Endothelial cell of umbilical vein (primary cell): ENCODE measurements at regions not wholly inside any gene's neighbourhood (a gene's known extent, or its start where the extent isn't known, plus 50 kb on each side); places are given as distances from the start of the nearest gene placed in this dataset.

ENCODE experiments used
- BruUV-seq: library from RNA; stranded (reverse); fragments of 400-500 nt; replicated peaks from 2 replicates; lab custom pipeline; 2021; lab: Mats Ljungman, UMichigan
- CTCF ChIA-PET: fragments of 300-600, 350-600 bp; sonication (Branson Sonifier 250); formaldehyde crosslinking; loops from one replicate; lab custom pipeline; 2021; ENCODE audit warnings: antibody characterized with exemption, inconsistent platforms; lab: Charles Lee
- POLR2A ChIA-PET: fragments of 300-600, 350-600 bp; sonication (Branson Sonifier 250); formaldehyde crosslinking; loops from one replicate; lab custom pipeline; 2021; ENCODE audit warnings: antibody characterized with exemption, inconsistent platforms; lab: Charles Lee
- DNase-seq: peaks from one replicate; pipeline ENCODE4 v3.0.0-alpha.2; 2011; ENCODE audit warnings: low read depth, low spot score
- FAIRE-seq: peaks from 2 replicates; lab custom pipeline; 2011; peaks lifted over from hg19 to GRCh38; lab: Jason Lieb, UNC
- H2AFZ ChIP-seq: 2 replicates; pipeline ENCODE4 v1.6.0; 2012; ENCODE audit warnings: low read depth, low read length, control low read depth, inconsistent platforms
- H3K27ac ChIP-seq: 2 replicates; pipeline ENCODE4 v1.5.1; 2011; ENCODE audit warnings: low read depth, mild to moderate bottlenecking, control low read depth, low read length, moderate library complexity; ENCODE audit not compliant: insufficient read depth
- H3K27me3 ChIP-seq, 2 experiments: 2 replicates each; pipeline versions ENCODE4 v1.6.0 to v1.6.1; 2011; ENCODE audit warnings: low read length in 2 of 2, mixed read lengths in 1 of 2; ENCODE audit not compliant: control insufficient read depth in 2 of 2, insufficient read depth in 2 of 2
- H3K36me3 ChIP-seq, 2 experiments: 2 replicates in 1 of 2; 3 replicates in 1 of 2; pipeline ENCODE4 v1.5.1; 2011; ENCODE audit warnings: low read length in 2 of 2, mild to moderate bottlenecking in 1 of 2, moderate library complexity in 1 of 2; ENCODE audit not compliant: control insufficient read depth in 2 of 2, insufficient read depth in 2 of 2; ENCODE audit errors: extremely low read depth in 1 of 2
- H3K4me1 ChIP-seq: 3 replicates; pipeline ENCODE4 v1.5.1; 2011; ENCODE audit warnings: mild to moderate bottlenecking, low read length; ENCODE audit not compliant: control insufficient read depth, insufficient read depth; ENCODE audit errors: extremely low read depth
- H3K4me2 ChIP-seq: 2 replicates; pipeline ENCODE4 v1.6.1; 2011; ENCODE audit warnings: low read length, control low read depth, mixed read lengths; ENCODE audit not compliant: insufficient read depth
- H3K4me3 ChIP-seq, 3 experiments: fragments of 200-600 bp in 1 of 3; sonication (generic), shearing (Covaris generic) in 1 of 3; replicated peaks in 1 of 3; 2 replicates each; pipeline ENCODE4 v1.5.1; 2011 to 2016; ENCODE audit warnings: control low read depth in 3 of 3, low read length in 3 of 3, mild to moderate bottlenecking in 2 of 3, inconsistent platforms in 1 of 3, low read depth in 1 of 3, moderate library complexity in 1 of 3; ENCODE audit not compliant: insufficient read depth in 1 of 3
- H3K79me2 ChIP-seq: 2 replicates; pipeline ENCODE4 v1.6.0; 2012; ENCODE audit warnings: low read length, inconsistent platforms; ENCODE audit not compliant: control insufficient read depth, insufficient read depth
- H3K9ac ChIP-seq: replicated peaks from 2 replicates; pipeline ENCODE3; 2011; ENCODE audit warnings: low read length, control low read depth; ENCODE audit not compliant: insufficient read depth; ENCODE audit errors: extremely low read depth
- H3K9me1 ChIP-seq: replicated peaks from 3 replicates; pipeline ENCODE4 v1.6.0; 2011; ENCODE audit warnings: mild to moderate bottlenecking, low read length; ENCODE audit not compliant: control insufficient read depth, insufficient read depth; ENCODE audit errors: extremely low read depth
- H3K9me3 ChIP-seq: replicated peaks from 2 replicates; pipeline ENCODE4 v1.5.1; 2012; ENCODE audit warnings: low read length, inconsistent platforms; ENCODE audit not compliant: control insufficient read depth, insufficient read depth
- H4K20me1 ChIP-seq: replicated peaks from 2 replicates; pipeline ENCODE3; 2011; ENCODE audit warnings: mild to moderate bottlenecking, low read length; ENCODE audit not compliant: control insufficient read depth, insufficient read depth; ENCODE audit errors: extremely low read depth
- CTCF ChIP-seq, 2 donors: IDR thresholded peaks; 1 replicate in 1 of 2; 2 replicates in 1 of 2; pipeline ENCODE4 v1.5.1; 2011; ENCODE audit warnings: low read length in 2 of 2, mild to moderate bottlenecking in 2 of 2, moderate library complexity in 2 of 2, control low read depth in 1 of 2, inconsistent platforms in 1 of 2, low read depth in 1 of 2; ENCODE audit not compliant: insufficient read depth in 1 of 2; ENCODE audit errors: extremely low read depth in 1 of 2
- EZH2 ChIP-seq: IDR thresholded peaks from 2 replicates; pipeline ENCODE4 v1.6.1; 2012; ENCODE audit warnings: borderline replicate concordance, low read depth, mild to moderate bottlenecking, moderate library complexity, low read length, inconsistent platforms; ENCODE audit not compliant: severe bottlenecking
- FOS ChIP-seq: IDR thresholded peaks from 2 replicates; pipeline ENCODE4 v1.6.1; 2011; ENCODE audit warnings: mild to moderate bottlenecking, low read length, moderate library complexity, borderline replicate concordance; ENCODE audit not compliant: insufficient read depth
- GATA2 ChIP-seq: IDR thresholded peaks from 2 replicates; pipeline ENCODE4 v1.7.0; 2011; ENCODE audit warnings: low read depth, mild to moderate bottlenecking, moderate library complexity, mixed read lengths, low read length; ENCODE audit not compliant: insufficient read length, insufficient read depth
- JUN ChIP-seq: IDR thresholded peaks from 2 replicates; pipeline ENCODE4 v1.6.1; 2011; ENCODE audit warnings: borderline replicate concordance, low read depth; ENCODE audit not compliant: insufficient read length, insufficient read depth
- MAX ChIP-seq: IDR thresholded peaks from 2 replicates; pipeline ENCODE4 v1.6.1; 2011; ENCODE audit not compliant: insufficient read depth, insufficient read length
- MYC ChIP-seq: IDR thresholded peaks from one replicate; pipeline ENCODE4 v1.6.1; 2011; ENCODE audit warnings: mild to moderate bottlenecking, low read depth, low read length
- POLR2A ChIP-seq: IDR thresholded peaks from 2 replicates; pipeline ENCODE4 v1.6.1; 2012; ENCODE audit warnings: low read depth, mild to moderate bottlenecking, control low read depth, low read length
- POLR2AphosphoS5 ChIP-seq: IDR thresholded peaks from 2 replicates; pipeline ENCODE4 v1.6.1; 2012; ENCODE audit warnings: low read depth, mild to moderate bottlenecking, control low read depth, low read length, moderate library complexity; ENCODE audit not compliant: insufficient read depth
- dilution Hi-C: fragments of 300-500 bp; cut with MboI; formaldehyde crosslinking; loops from one replicate; pipeline ENCODE4 v1.15.0; 2019; ENCODE audit warnings: low sequenced_read_pairs; ENCODE audit not compliant: extremely low pct_ligation_motif_present
- intact Hi-C: fragments of 100-400 bp; cut with micrococcal nuclease; formaldehyde crosslinking; loops from one replicate; pipeline ENCODE4 v1.10.0; 2022

GRCh38 chr6:90835596-90836212, 248.8 kb upstream of the MAP3K7 start:
- Histone ChIP-seq H3K4me1 (no peaks in the 10 kb centered on the region), H3K27ac (no peak overlapping the region), H3K36me3 (no peaks in the 10 kb centered on the region), H3K9me1 (no peaks in the 10 kb centered on the region), H3K79me2 (no peaks in the 10 kb centered on the region), H3K9me3 (no peaks in the 10 kb centered on the region), H3K4me2 (no peak overlapping the region), H3K4me3 (no peak overlapping the region), H4K20me1 (no peaks in the 10 kb centered on the region), H2AFZ (no peak overlapping the region), H3K27me3 (no peaks in the 10 kb centered on the region), H3K9ac (no peak overlapping the region)
- dilution Hi-C loops: no loop called here
- DNase-seq: no peak
- TF ChIP-seq GATA2 (no peak), CTCF (IDR thresholded peaks at IDR 0.05; ENCODE audit: extremely low read depth in 1 of 2, insufficient read depth in 1 of 2, low read depth in 1 of 2, low read length in 2 of 2) (no peak), MAX (no peak), JUN (no peak), MYC (no peak), FOS (no peak), POLR2AphosphoS5 (no peak), POLR2A (no peak), EZH2 (no peak)
- CTCF ChIA-PET: no interaction called here
- no TSS peak for BruUV-seq
- no peak for FAIRE-seq
- POLR2A ChIA-PET: no interaction called here
- intact Hi-C loops: no loop called here
